OCI-LY3 (cell line): ENCODE measurements at regions not wholly inside any gene's neighbourhood (a gene's known extent, or its start where the extent isn't known, plus 50 kb on each side); places are given as distances from the start of the nearest gene placed in this dataset.

ENCODE experiments used
- CTCF ChIP-seq: fragments of 200-600, 300-600 bp; sonication (generic); IDR thresholded peaks from 2 replicates; pipeline ENCODE4 v1.5.1; 2014; ENCODE audit warnings: antibody characterized with exemption, low read length, low read depth
- EZH2phosphoT487 ChIP-seq: fragments of 200-600 bp; shearing (Covaris generic); IDR thresholded peaks from 2 replicates; pipeline ENCODE4 v1.6.1; 2018; ENCODE audit warnings: antibody characterized with exemption, mixed run types, low read depth

GRCh38 chr3:194030372-194030771, 105.6 kb upstream of the HES1 start:
- TF ChIP-seq CTCF (no peak), EZH2phosphoT487 (no peak)
